ENCODE measurements at regions not wholly inside any gene's neighbourhood (a gene's known extent, or its start where the extent isn't known, plus 50 kb on each side); places are given as distances from the start of the nearest gene placed in this dataset.

DNA sequence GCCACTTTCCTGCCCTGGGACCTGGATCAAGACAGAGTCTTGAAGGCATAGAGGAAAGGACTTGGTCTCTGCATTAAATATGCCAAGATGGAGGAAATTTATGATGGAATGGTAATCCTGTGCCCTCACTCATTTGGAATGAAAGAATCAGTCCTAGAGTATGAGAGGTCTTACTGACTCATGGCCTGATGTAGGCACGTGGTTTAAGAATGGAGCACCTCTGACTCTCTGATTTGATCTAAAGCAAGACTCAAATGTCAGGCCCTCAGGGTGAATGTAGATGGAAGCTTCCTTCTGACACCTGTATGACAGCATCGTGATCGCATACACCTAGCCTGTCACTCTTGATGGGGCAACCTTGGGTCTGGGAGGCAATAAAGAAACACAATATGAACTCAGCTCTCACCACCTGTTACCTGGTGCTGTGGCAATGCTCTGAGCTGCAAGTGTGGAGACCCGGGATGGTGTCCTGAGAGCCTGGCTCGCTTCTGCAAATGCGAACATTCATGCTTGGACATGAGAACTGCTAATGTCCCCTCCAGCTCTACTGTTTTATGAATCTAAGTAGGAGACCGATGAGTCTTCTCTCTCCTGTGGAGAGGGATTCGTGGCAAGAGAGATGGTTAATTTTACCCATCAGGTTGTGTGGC is 229.9 kb downstream of the ABCC12 start:
- Histone ChIP-seq H3F3A (ENCODE audit: low read depth) (no peaks in the 10 kb centered on the region), H3K4me3 (ENCODE audit: low read length, poor library complexity, severe bottlenecking) (no peak overlapping the region), H3K36me3 (ENCODE audit: insufficient read depth, low read length) (no peaks in the 10 kb centered on the region), H3K4me1 (ENCODE audit: insufficient read depth, low read length, poor library complexity, severe bottlenecking) (no peaks in the 10 kb centered on the region), H3K79me2 (ENCODE audit: insufficient read depth, low read length) (no peaks in the 10 kb centered on the region), H3K9me3 (ENCODE audit: insufficient read depth, low read depth, low read length) (no peaks in the 10 kb centered on the region; the same call in 1 of the 2 replicates), H3K4me2 (ENCODE audit: low read depth, low read length, poor library complexity, severe bottlenecking) (no peak overlapping the region), H4K20me1 (ENCODE audit: insufficient read depth, low read length, poor library complexity, severe bottlenecking) (no peaks in the 10 kb centered on the region), H2AFZ (ENCODE audit: low read length) (no peak overlapping the region), H3K9me2 (replicated peaks; ENCODE audit: low read depth, low read length) (no peaks in the 10 kb centered on the region), H3K9ac (ENCODE audit: low read depth, low read length, poor library complexity, severe bottlenecking) (no peak overlapping the region), H3K27me3 (ENCODE audit: insufficient read depth, low read length, poor library complexity, severe bottlenecking) (no peaks in the 10 kb centered on the region)
- no peak for TF ChIP-seq EZH2phosphoT487 (IDR thresholded peaks at IDR 0.05; ENCODE audit: borderline replicate concordance)
- TF ChIP-seq, protein P1, sequence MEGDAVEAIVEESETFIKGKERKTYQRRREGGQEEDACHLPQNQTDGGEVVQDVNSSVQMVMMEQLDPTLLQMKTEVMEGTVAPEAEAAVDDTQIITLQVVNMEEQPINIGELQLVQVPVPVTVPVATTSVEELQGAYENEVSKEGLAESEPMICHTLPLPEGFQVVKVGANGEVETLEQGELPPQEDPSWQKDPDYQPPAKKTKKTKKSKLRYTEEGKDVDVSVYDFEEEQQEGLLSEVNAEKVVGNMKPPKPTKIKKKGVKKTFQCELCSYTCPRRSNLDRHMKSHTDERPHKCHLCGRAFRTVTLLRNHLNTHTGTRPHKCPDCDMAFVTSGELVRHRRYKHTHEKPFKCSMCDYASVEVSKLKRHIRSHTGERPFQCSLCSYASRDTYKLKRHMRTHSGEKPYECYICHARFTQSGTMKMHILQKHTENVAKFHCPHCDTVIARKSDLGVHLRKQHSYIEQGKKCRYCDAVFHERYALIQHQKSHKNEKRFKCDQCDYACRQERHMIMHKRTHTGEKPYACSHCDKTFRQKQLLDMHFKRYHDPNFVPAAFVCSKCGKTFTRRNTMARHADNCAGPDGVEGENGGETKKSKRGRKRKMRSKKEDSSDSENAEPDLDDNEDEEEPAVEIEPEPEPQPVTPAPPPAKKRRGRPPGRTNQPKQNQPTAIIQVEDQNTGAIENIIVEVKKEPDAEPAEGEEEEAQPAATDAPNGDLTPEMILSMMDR (conservative IDR thresholded peaks at IDR 0.05; ENCODE audit: low read length): no peak

DNA sequence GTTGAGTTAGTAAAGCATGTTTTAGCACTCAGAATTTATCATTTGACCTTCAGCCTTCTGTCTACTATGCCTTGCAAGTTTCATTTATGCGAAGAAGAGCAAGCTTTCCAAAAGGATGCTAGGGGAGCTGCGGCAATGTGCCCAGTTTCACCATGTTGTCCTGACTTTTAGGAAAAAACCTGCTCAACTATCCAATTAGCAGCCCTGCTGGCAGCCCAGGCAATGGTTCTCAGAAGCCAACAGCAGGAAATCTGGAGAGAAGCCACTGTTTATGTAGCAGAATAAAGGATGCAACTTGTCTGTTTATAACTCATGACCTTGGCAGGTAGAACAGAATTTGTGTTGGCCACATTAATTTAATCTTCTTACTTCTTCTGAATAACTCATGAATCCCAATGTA is 230.8 kb downstream of the ABCC12 start:
- no peak overlapping the region for H3K4me2 ChIP-seq (ENCODE audit: low read depth, low read length, poor library complexity, severe bottlenecking)
- H3F3A ChIP-seq (ENCODE audit: low read depth): no peaks in the 10 kb centered on the region
- no peaks in the 10 kb centered on the region for H4K20me1 ChIP-seq (ENCODE audit: insufficient read depth, low read length, poor library complexity, severe bottlenecking)
- no peaks in the 10 kb centered on the region for H3K36me3 ChIP-seq (ENCODE audit: insufficient read depth, low read length)
- H3K9me3 ChIP-seq (ENCODE audit: insufficient read depth, low read depth, low read length): no peaks in the 10 kb centered on the region; the same call in 1 of the 2 replicates
- H3K9me2 ChIP-seq (replicated peaks; ENCODE audit: low read depth, low read length): no peaks in the 10 kb centered on the region
- no peak overlapping the region for H3K9ac ChIP-seq (ENCODE audit: low read depth, low read length, poor library complexity, severe bottlenecking)
- H3K79me2 ChIP-seq (ENCODE audit: insufficient read depth, low read length): no peaks in the 10 kb centered on the region
- no peak overlapping the region for H2AFZ ChIP-seq (ENCODE audit: low read length)
- TF ChIP-seq, protein P1 (conservative IDR thresholded peaks at IDR 0.05; ENCODE audit: low read length): no peak
- no peak for TF ChIP-seq EZH2phosphoT487 (IDR thresholded peaks at IDR 0.05; ENCODE audit: borderline replicate concordance)
- no peaks in the 10 kb centered on the region for H3K4me1 ChIP-seq (ENCODE audit: insufficient read depth, low read length, poor library complexity, severe bottlenecking)
- H3K4me3 ChIP-seq (ENCODE audit: low read length, poor library complexity, severe bottlenecking): no peak overlapping the region
- H3K27me3 ChIP-seq (ENCODE audit: insufficient read depth, low read length, poor library complexity, severe bottlenecking): no peaks in the 10 kb centered on the region

DNA sequence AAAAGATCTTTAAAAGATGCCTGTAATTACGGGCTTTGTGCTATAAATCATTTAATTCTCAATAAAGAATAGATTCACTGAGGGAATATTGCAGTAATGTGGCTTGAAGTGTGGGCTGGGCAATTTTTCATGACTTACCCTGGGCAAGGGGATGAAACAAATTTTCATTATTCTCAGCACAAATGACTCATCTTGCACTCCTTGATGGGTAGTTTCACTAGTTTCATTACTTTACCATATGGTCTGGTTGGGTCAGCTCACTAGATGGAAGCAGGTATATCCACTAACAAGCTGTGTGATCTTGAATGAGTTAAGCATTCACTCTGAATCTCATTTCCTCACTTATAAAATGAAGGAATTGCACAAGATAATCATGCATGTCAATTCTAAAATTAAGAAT is 234.3 kb downstream of the ABCC12 start:
- no peaks in the 10 kb centered on the region for H3K9me2 ChIP-seq (replicated peaks; ENCODE audit: low read depth, low read length)
- no peaks in the 10 kb centered on the region for H3F3A ChIP-seq (ENCODE audit: low read depth)
- H3K36me3 ChIP-seq (ENCODE audit: insufficient read depth, low read length): no peaks in the 10 kb centered on the region
- no peak overlapping the region for H3K9ac ChIP-seq (ENCODE audit: low read depth, low read length, poor library complexity, severe bottlenecking)
- no peaks in the 10 kb centered on the region for H4K20me1 ChIP-seq (ENCODE audit: insufficient read depth, low read length, poor library complexity, severe bottlenecking)
- no peaks in the 10 kb centered on the region for H3K4me1 ChIP-seq (ENCODE audit: insufficient read depth, low read length, poor library complexity, severe bottlenecking)
- no peak overlapping the region for H3K4me3 ChIP-seq (ENCODE audit: low read length, poor library complexity, severe bottlenecking)
- no peak overlapping the region for H2AFZ ChIP-seq (ENCODE audit: low read length)
- H3K4me2 ChIP-seq (ENCODE audit: low read depth, low read length, poor library complexity, severe bottlenecking): no peak overlapping the region
- H3K27me3 ChIP-seq (ENCODE audit: insufficient read depth, low read length, poor library complexity, severe bottlenecking): no peaks in the 10 kb centered on the region
- TF ChIP-seq, protein P1 (conservative IDR thresholded peaks at IDR 0.05; ENCODE audit: low read length): no peak
- no peak for TF ChIP-seq EZH2phosphoT487 (IDR thresholded peaks at IDR 0.05; ENCODE audit: borderline replicate concordance)
- H3K9me3 ChIP-seq (ENCODE audit: insufficient read depth, low read depth, low read length): no peaks in the 10 kb centered on the region
- H3K79me2 ChIP-seq (ENCODE audit: insufficient read depth, low read length): no peaks in the 10 kb centered on the region

Measured in Loucy (cell line).